ENCODE measurements at regions not wholly inside any gene's neighbourhood (a gene's known extent, or its start where the extent isn't known, plus 50 kb on each side); places are given as distances from the start of the nearest gene placed in this dataset.
"Not testable (repeated sequence)": the region's sequence is repeated elsewhere in the genome, so short reads cannot be mapped to it uniquely, and the experiment has no call there.

GRCh38 chr6:113352831-113353230, 504.3 kb upstream of the MARCKS start:
- DNase-seq (ENCODE audit: low read depth in 2 of 3, low spot score in 2 of 3) = no peak

- no peak for DNase-seq (ENCODE audit: low read depth in 2 of 3, low spot score in 2 of 3)
Observed at GRCh38 chr6:113353392-113353791, 503.8 kb upstream of the MARCKS start.

- no peak for DNase-seq (ENCODE audit: low read depth in 2 of 3, low spot score in 2 of 3)
Observed at GRCh38 chr6:113354204-113354895, 502.8 kb upstream of the MARCKS start.

GRCh38 chr6:113356139-113356538, 501.0 kb upstream of the MARCKS start:
- DNase-seq (ENCODE audit: low read depth in 2 of 3, low spot score in 2 of 3) = no peak

- DNase-seq (ENCODE audit: low read depth in 2 of 3, low spot score in 2 of 3) = no peak
Observed at GRCh38 chr6:113357041-113357440, 500.1 kb upstream of the MARCKS start.

GRCh38 chr6:113358063-113358583, 499.0 kb upstream of the MARCKS start:
- no peak for DNase-seq (ENCODE audit: low read depth in 2 of 3, low spot score in 2 of 3)

- DNase-seq (ENCODE audit: low read depth in 2 of 3, low spot score in 2 of 3) = no peak
Observed at GRCh38 chr6:113359155-113360140, 497.7 kb upstream of the MARCKS start.

- no peak for DNase-seq (ENCODE audit: low read depth in 2 of 3, low spot score in 2 of 3)
Observed at GRCh38 chr6:113361014-113361645, 496.0 kb upstream of the MARCKS start.

GRCh38 chr6:113362301-113363047, 494.7 kb upstream of the MARCKS start:
- DNase-seq (ENCODE audit: low read depth in 2 of 3, low spot score in 2 of 3) = no peak

GRCh38 chr6:113363048-113363798, 493.9 kb upstream of the MARCKS start:
- DNase-seq (ENCODE audit: low read depth in 2 of 3, low spot score in 2 of 3) = no peak

- DNase-seq (ENCODE audit: low read depth in 2 of 3, low spot score in 2 of 3) = no peak
Observed at GRCh38 chr6:113363866-113364265, 493.3 kb upstream of the MARCKS start.

GRCh38 chr6:113364766-113365165, 492.4 kb upstream of the MARCKS start:
- no peak for DNase-seq (ENCODE audit: low read depth in 2 of 3, low spot score in 2 of 3)

GRCh38 chr6:113365191-113365590, 492.0 kb upstream of the MARCKS start:
- DNase-seq (ENCODE audit: low read depth in 2 of 3, low spot score in 2 of 3) = no peak

GRCh38 chr6:113366505-113366904, 490.6 kb upstream of the MARCKS start:
- DNase-seq (ENCODE audit: low read depth in 2 of 3, low spot score in 2 of 3) = no peak

GRCh38 chr6:113370508-113371502, 486.3 kb upstream of the MARCKS start:
- no peak for DNase-seq (ENCODE audit: low read depth in 2 of 3, low spot score in 2 of 3)

GRCh38 chr6:113375466-113375865, 481.7 kb upstream of the MARCKS start:
- DNase-seq (ENCODE audit: low read depth in 2 of 3, low spot score in 2 of 3) = not testable (repeated sequence)

- DNase-seq (ENCODE audit: low read depth in 2 of 3, low spot score in 2 of 3) = no peak
Observed at GRCh38 chr6:113375950-113376846, 480.9 kb upstream of the MARCKS start.

GRCh38 chr6:113376847-113377165, 480.3 kb upstream of the MARCKS start:
- no peak for DNase-seq (ENCODE audit: low read depth in 2 of 3, low spot score in 2 of 3)
